ENCODE measurements at regions not wholly inside any gene's neighbourhood (a gene's known extent, or its start where the extent isn't known, plus 50 kb on each side); places are given as distances from the start of the nearest gene placed in this dataset.

DNA sequence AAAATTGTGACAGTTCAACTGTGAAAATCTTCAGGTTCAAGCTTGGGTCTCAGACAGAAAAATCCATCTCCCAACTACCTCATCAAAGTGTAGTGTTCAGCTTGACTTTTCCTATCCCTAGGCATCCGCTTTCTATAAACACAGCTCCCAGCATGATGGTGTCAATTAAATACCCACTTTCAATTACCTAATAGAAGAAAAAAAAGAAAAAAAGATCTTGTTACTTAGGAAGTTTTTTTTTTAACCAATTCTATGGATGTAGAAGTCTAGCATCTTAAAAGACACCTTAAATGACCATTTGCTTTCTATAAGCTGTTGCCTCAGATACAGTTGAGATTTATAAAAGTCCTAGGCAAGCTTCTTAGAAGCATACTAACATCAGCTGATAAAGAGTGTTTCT lies 244.1 kb upstream of the MTNR1B start:
- no peaks in the 10 kb centered on the region for H3K36me3 ChIP-seq (ENCODE audit: control insufficient read depth in 1 of 2, insufficient read depth in 2 of 2, low read length in 2 of 2)
- no peaks in the 10 kb centered on the region for H3K9me3 ChIP-seq (ENCODE audit: control insufficient read depth in 1 of 2, low read length in 2 of 2)
- H3K9ac ChIP-seq (ENCODE audit: low read depth in 1 of 2, low read length in 2 of 2) = no peak overlapping the region
- no peak overlapping the region for H3K27ac ChIP-seq (ENCODE audit: low read depth, low read length)
- no peak overlapping the region for H3K4me3 ChIP-seq (ENCODE audit: low read depth in 1 of 2, low read length in 2 of 2)
- H3K27me3 ChIP-seq (ENCODE audit: control insufficient read depth in 1 of 2, insufficient read depth in 2 of 2, low read length in 2 of 2) = no peaks in the 10 kb centered on the region
- H3K4me1 ChIP-seq (ENCODE audit: control insufficient read depth in 1 of 2, insufficient read depth in 2 of 2, low read length in 2 of 2) = no peaks in the 10 kb centered on the region

DNA sequence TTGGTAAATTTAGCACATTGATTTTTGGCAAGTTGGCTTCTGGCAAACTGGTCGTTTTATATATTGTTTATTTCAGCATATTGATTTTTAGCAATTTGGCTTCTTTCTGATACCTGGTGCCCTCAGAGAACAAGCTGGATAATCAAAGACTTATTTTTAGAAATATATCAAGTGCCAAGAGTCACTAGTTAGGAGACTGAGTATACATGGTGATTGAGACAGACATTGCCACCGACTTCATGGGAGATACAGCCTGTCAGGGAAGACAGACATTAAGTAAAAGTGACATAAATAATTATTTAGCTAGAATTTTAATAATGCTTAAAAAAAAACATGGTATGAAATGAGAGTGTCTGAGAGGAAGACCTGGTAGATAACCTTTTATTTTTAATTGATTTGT lies 242.3 kb upstream of the MTNR1B start:
- no peaks in the 10 kb centered on the region for H3K9me3 ChIP-seq (ENCODE audit: control insufficient read depth in 1 of 2, low read length in 2 of 2)
- H3K27ac ChIP-seq (ENCODE audit: low read depth, low read length) = no peak overlapping the region
- H3K27me3 ChIP-seq (ENCODE audit: control insufficient read depth in 1 of 2, insufficient read depth in 2 of 2, low read length in 2 of 2) = no peaks in the 10 kb centered on the region
- no peak overlapping the region for H3K4me3 ChIP-seq (ENCODE audit: low read depth in 1 of 2, low read length in 2 of 2)
- no peaks in the 10 kb centered on the region for H3K4me1 ChIP-seq (ENCODE audit: control insufficient read depth in 1 of 2, insufficient read depth in 2 of 2, low read length in 2 of 2)
- no peaks in the 10 kb centered on the region for H3K36me3 ChIP-seq (ENCODE audit: control insufficient read depth in 1 of 2, insufficient read depth in 2 of 2, low read length in 2 of 2)
- H3K9ac ChIP-seq (ENCODE audit: low read depth in 1 of 2, low read length in 2 of 2) = no peak overlapping the region

DNA sequence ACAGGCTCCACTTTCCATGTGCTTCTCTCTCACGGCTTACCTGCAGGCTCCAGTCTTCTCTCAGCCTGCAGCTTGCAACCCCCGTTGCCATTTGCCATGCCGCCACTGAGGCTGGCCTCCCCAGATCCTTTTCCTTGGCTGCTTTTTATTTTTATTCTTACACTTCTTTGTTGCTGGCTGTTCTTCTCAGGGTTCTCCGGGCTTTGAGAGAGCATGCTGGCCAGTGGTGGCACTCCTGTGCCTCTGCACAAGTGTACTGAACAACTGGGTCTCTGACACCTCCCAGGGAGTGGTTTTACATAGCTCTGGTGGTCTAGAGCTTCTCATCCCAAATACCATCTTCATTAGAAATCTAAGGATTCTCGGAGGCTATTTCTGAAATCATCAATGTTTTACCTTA lies 241.7 kb upstream of the MTNR1B start:
- Histone ChIP-seq H3K27me3 (ENCODE audit: control insufficient read depth in 1 of 2, insufficient read depth in 2 of 2, low read length in 2 of 2) (no peaks in the 10 kb centered on the region), H3K9me3 (ENCODE audit: control insufficient read depth in 1 of 2, low read length in 2 of 2) (no peaks in the 10 kb centered on the region), H3K4me3 (ENCODE audit: low read depth in 1 of 2, low read length in 2 of 2) (no peak overlapping the region), H3K9ac (ENCODE audit: low read depth in 1 of 2, low read length in 2 of 2) (no peak overlapping the region), H3K36me3 (ENCODE audit: control insufficient read depth in 1 of 2, insufficient read depth in 2 of 2, low read length in 2 of 2) (no peaks in the 10 kb centered on the region), H3K4me1 (ENCODE audit: control insufficient read depth in 1 of 2, insufficient read depth in 2 of 2, low read length in 2 of 2) (no peaks in the 10 kb centered on the region), H3K27ac (ENCODE audit: low read depth, low read length) (no peak overlapping the region)

DNA sequence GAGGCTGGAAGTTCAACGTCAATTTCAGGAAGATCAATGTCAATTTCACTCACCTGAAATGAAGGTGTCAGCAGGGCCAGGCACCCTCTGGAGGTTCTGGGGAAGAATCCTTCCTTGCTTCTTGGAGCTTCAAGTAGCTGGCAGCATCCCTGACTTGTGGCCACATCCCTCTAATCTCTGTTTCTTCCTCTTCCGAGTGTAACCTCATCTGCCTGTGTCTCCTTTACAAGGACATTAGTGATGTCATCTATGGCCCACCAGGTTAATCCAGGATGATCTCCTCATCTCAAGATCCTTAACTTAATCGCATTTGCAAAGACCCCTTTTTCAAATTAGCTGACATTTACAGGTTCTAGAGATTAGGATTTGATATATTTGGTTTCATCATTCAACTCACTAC lies 240.8 kb upstream of the MTNR1B start:
- Histone ChIP-seq H3K4me3 (ENCODE audit: low read depth in 1 of 2, low read length in 2 of 2) (no peak overlapping the region), H3K27ac (ENCODE audit: low read depth, low read length) (no peak overlapping the region), H3K9me3 (ENCODE audit: control insufficient read depth in 1 of 2, low read length in 2 of 2) (no peaks in the 10 kb centered on the region), H3K4me1 (ENCODE audit: control insufficient read depth in 1 of 2, insufficient read depth in 2 of 2, low read length in 2 of 2) (no peaks in the 10 kb centered on the region), H3K9ac (ENCODE audit: low read depth in 1 of 2, low read length in 2 of 2) (no peak overlapping the region), H3K36me3 (ENCODE audit: control insufficient read depth in 1 of 2, insufficient read depth in 2 of 2, low read length in 2 of 2) (no peaks in the 10 kb centered on the region), H3K27me3 (ENCODE audit: control insufficient read depth in 1 of 2, insufficient read depth in 2 of 2, low read length in 2 of 2) (no peaks in the 10 kb centered on the region)

DNA sequence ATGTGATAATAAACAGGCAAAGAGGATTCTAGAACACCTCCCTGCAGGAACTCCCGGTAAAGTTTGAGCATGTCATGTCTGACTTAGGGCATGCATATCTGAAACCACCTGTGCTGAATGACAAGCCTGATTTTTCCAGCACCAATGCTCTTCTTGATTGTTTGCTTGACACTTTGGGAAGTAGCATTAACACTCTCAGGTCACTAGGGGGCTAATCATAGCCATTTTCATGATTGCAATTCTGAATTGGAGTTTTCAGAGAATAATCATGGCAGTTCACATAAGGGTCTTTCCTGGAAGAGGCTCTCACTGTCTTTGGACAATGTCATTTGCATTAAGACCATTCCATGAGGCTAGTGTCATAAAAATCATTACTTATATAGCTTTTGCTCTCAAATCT lies 234.4 kb upstream of the MTNR1B start:
- H3K36me3 ChIP-seq (ENCODE audit: control insufficient read depth in 1 of 2, insufficient read depth in 2 of 2, low read length in 2 of 2) = no peaks in the 10 kb centered on the region
- H3K27ac ChIP-seq (ENCODE audit: low read depth, low read length) = no peak overlapping the region
- no peaks in the 10 kb centered on the region for H3K9me3 ChIP-seq (ENCODE audit: control insufficient read depth in 1 of 2, low read length in 2 of 2)
- H3K9ac ChIP-seq (ENCODE audit: low read depth in 1 of 2, low read length in 2 of 2) = no peak overlapping the region
- H3K4me3 ChIP-seq (ENCODE audit: low read depth in 1 of 2, low read length in 2 of 2) = no peak overlapping the region
- H3K27me3 ChIP-seq (ENCODE audit: control insufficient read depth in 1 of 2, insufficient read depth in 2 of 2, low read length in 2 of 2) = no peaks in the 10 kb centered on the region
- H3K4me1 ChIP-seq (ENCODE audit: control insufficient read depth in 1 of 2, insufficient read depth in 2 of 2, low read length in 2 of 2) = no peaks in the 10 kb centered on the region

DNA sequence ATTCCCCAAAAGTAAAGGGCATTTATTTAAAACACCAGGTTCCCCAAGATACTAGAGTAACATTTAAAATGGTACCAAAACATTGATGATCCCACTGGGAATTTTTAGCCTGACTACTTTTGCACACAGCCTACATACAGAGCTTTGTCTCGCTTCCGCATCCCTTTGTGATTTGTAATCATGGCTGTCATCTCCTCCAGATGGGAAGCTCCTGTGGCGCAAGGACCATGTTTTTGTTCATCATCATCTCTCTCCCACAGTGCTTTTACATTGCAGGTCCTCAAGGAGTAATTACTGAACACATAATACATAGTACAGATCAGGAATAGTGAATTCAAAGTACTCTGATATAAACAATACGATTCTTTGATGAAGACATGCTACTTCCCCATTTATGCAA lies 231.2 kb upstream of the MTNR1B start:
- H3K27me3 ChIP-seq (ENCODE audit: control insufficient read depth in 1 of 2, insufficient read depth in 2 of 2, low read length in 2 of 2) = no peaks in the 10 kb centered on the region
- no peak overlapping the region for H3K27ac ChIP-seq (ENCODE audit: low read depth, low read length)
- no peak overlapping the region for H3K4me3 ChIP-seq (ENCODE audit: low read depth in 1 of 2, low read length in 2 of 2)
- H3K36me3 ChIP-seq (ENCODE audit: control insufficient read depth in 1 of 2, insufficient read depth in 2 of 2, low read length in 2 of 2) = no peaks in the 10 kb centered on the region
- H3K4me1 ChIP-seq (ENCODE audit: control insufficient read depth in 1 of 2, insufficient read depth in 2 of 2, low read length in 2 of 2) = no peaks in the 10 kb centered on the region
- H3K9ac ChIP-seq (ENCODE audit: low read depth in 1 of 2, low read length in 2 of 2) = no peak overlapping the region
- H3K9me3 ChIP-seq (ENCODE audit: control insufficient read depth in 1 of 2, low read length in 2 of 2) = no peaks in the 10 kb centered on the region

DNA sequence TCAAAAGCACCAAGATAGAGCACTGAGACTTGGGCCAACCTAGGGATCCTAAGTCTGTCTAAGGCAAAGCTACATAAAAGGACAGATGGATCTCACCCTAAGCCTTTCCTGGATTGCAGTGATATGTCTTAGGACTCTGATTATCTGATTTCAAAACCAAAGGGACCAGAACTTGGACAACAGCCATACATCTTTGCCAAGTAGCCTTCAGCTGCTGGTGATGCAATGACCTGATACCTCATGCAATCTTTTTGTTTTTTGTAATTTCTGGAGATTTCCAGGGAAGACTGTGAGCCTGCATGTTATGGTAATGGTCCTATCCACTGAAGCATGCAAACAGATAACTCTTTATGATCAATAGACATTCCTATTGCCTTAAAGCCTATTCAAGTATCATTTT lies 230.4 kb upstream of the MTNR1B start:
- no peaks in the 10 kb centered on the region for H3K36me3 ChIP-seq (ENCODE audit: control insufficient read depth in 1 of 2, insufficient read depth in 2 of 2, low read length in 2 of 2)
- no peak overlapping the region for H3K9ac ChIP-seq (ENCODE audit: low read depth in 1 of 2, low read length in 2 of 2)
- H3K4me3 ChIP-seq (ENCODE audit: low read depth in 1 of 2, low read length in 2 of 2) = no peak overlapping the region
- no peaks in the 10 kb centered on the region for H3K9me3 ChIP-seq (ENCODE audit: control insufficient read depth in 1 of 2, low read length in 2 of 2)
- H3K27ac ChIP-seq (ENCODE audit: low read depth, low read length) = no peak overlapping the region
- no peaks in the 10 kb centered on the region for H3K27me3 ChIP-seq (ENCODE audit: control insufficient read depth in 1 of 2, insufficient read depth in 2 of 2, low read length in 2 of 2)
- no peaks in the 10 kb centered on the region for H3K4me1 ChIP-seq (ENCODE audit: control insufficient read depth in 1 of 2, insufficient read depth in 2 of 2, low read length in 2 of 2)

DNA sequence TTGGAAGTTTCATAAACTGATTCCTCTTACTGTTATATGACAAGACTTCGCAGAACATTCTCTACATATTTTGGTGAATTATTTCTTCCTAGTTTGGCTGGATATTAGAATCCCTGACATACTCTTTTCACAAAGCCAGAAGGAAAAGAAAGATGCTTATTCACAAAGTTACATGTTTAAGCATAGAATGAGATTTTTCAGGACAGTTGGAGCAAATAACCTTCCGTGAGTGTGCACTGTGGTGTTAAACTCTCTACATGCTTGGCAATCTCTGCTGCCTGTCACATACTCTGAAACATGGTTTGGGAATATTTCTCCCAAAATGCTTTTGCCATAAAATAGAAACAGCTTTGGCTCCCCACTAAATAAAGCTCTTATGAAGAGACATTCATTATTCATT lies 230.0 kb upstream of the MTNR1B start:
- Histone ChIP-seq H3K27ac (ENCODE audit: low read depth, low read length) (no peak overlapping the region), H3K4me1 (ENCODE audit: control insufficient read depth in 1 of 2, insufficient read depth in 2 of 2, low read length in 2 of 2) (no peaks in the 10 kb centered on the region), H3K27me3 (ENCODE audit: control insufficient read depth in 1 of 2, insufficient read depth in 2 of 2, low read length in 2 of 2) (no peaks in the 10 kb centered on the region), H3K4me3 (ENCODE audit: low read depth in 1 of 2, low read length in 2 of 2) (no peak overlapping the region), H3K9me3 (ENCODE audit: control insufficient read depth in 1 of 2, low read length in 2 of 2) (no peaks in the 10 kb centered on the region), H3K36me3 (ENCODE audit: control insufficient read depth in 1 of 2, insufficient read depth in 2 of 2, low read length in 2 of 2) (no peaks in the 10 kb centered on the region), H3K9ac (ENCODE audit: low read depth in 1 of 2, low read length in 2 of 2) (no peak overlapping the region)

DNA sequence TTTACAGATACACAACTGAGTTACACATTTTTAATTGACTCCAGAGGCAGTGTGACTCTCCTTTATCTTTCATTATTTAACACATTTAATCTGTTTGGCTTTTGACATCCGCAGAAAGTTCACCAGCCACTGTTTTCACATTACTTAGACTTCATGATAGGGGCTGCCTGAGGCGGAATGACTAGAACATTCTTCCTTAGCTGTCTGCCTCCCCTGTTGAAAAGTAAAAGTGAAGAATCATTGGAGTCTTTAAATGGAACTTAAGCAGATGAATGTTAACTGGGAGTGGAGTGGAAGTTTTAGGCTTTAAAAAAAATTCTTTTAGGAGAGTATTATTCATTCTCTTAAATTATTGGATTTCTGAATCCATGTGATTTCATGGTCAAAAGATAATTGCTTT lies 229.2 kb upstream of the MTNR1B start:
- Histone ChIP-seq H3K36me3 (ENCODE audit: control insufficient read depth in 1 of 2, insufficient read depth in 2 of 2, low read length in 2 of 2) (no peaks in the 10 kb centered on the region), H3K27ac (ENCODE audit: low read depth, low read length) (no peak overlapping the region), H3K27me3 (ENCODE audit: control insufficient read depth in 1 of 2, insufficient read depth in 2 of 2, low read length in 2 of 2) (no peaks in the 10 kb centered on the region), H3K9ac (ENCODE audit: low read depth in 1 of 2, low read length in 2 of 2) (no peak overlapping the region), H3K9me3 (ENCODE audit: control insufficient read depth in 1 of 2, low read length in 2 of 2) (no peaks in the 10 kb centered on the region), H3K4me3 (ENCODE audit: low read depth in 1 of 2, low read length in 2 of 2) (no peak overlapping the region), H3K4me1 (ENCODE audit: control insufficient read depth in 1 of 2, insufficient read depth in 2 of 2, low read length in 2 of 2) (no peaks in the 10 kb centered on the region)

DNA sequence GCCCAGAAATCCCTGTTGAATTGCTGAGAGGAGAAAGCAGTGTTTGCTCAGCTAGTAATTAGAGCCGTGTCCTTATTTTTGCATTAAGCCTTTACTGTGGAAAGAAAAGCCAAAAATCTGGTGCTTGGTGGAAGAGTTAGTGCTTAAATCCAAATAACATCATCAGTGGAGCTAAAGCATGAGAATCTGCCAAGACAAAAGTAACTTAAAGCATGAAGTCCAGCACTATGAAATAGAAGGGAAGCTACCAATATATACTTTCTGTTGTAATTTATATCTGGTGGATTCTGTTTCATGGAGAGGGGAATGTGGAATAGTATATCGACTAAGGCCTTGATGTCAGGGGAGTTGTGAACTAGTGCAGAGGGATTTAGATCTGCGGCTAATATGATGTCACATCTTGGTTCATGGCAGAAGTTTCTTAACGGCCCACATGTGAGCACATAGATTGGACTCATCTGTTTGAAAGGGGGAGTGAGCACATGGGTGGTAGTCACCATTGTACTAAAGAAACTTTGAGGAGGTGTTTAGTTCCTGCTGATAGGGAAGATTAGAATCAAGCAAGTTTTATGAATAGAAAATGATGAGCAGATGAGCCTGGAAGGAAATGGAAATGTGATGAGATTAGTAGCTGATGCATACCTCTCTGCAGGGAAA lies 224.4 kb upstream of the MTNR1B start:
- Histone ChIP-seq H3K9ac (ENCODE audit: low read depth in 1 of 2, low read length in 2 of 2) (no peak overlapping the region), H3K36me3 (ENCODE audit: control insufficient read depth in 1 of 2, insufficient read depth in 2 of 2, low read length in 2 of 2) (no peaks in the 10 kb centered on the region), H3K27ac (ENCODE audit: low read depth, low read length) (no peak overlapping the region)

DNA sequence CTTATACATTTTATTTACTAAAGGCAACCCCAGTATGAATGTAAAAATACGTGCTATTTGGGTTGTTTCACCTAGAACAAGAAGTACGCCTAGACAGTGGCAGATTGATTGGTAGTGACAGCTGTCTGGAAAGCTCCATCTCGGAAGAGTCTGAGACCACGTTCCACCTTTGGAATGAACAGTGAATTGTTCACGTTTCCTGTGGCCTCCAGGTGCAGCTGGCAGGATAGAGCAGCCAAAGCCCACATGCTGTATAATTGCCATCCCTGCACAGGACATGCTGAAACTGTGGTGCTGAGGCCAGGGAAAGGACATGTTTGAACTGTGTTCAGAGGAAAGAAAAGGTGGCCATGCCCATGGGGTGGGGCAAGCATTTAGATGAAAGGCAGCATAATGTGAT lies 218.7 kb upstream of the MTNR1B start:
- H3K4me3 ChIP-seq (ENCODE audit: low read depth in 1 of 2, low read length in 2 of 2) = no peak overlapping the region
- no peak overlapping the region for H3K27ac ChIP-seq (ENCODE audit: low read depth, low read length)
- no peak overlapping the region for H3K9ac ChIP-seq (ENCODE audit: low read depth in 1 of 2, low read length in 2 of 2)
- no peaks in the 10 kb centered on the region for H3K4me1 ChIP-seq (ENCODE audit: control insufficient read depth in 1 of 2, insufficient read depth in 2 of 2, low read length in 2 of 2)
- H3K36me3 ChIP-seq (ENCODE audit: control insufficient read depth in 1 of 2, insufficient read depth in 2 of 2, low read length in 2 of 2) = no peaks in the 10 kb centered on the region
- H3K9me3 ChIP-seq (ENCODE audit: control insufficient read depth in 1 of 2, low read length in 2 of 2) = no peaks in the 10 kb centered on the region
- no peaks in the 10 kb centered on the region for H3K27me3 ChIP-seq (ENCODE audit: control insufficient read depth in 1 of 2, insufficient read depth in 2 of 2, low read length in 2 of 2)

More for the DNA sequence above, 224.4 kb upstream of the MTNR1B start:
- H3K4me1 ChIP-seq (ENCODE audit: control insufficient read depth in 1 of 2, insufficient read depth in 2 of 2, low read length in 2 of 2) = no peaks in the 10 kb centered on the region
- no peaks in the 10 kb centered on the region for H3K9me3 ChIP-seq (ENCODE audit: control insufficient read depth in 1 of 2, low read length in 2 of 2)
- no peak overlapping the region for H3K4me3 ChIP-seq (ENCODE audit: low read depth in 1 of 2, low read length in 2 of 2)
- H3K27me3 ChIP-seq (ENCODE audit: control insufficient read depth in 1 of 2, insufficient read depth in 2 of 2, low read length in 2 of 2) = no peaks in the 10 kb centered on the region
